ENCODE measurements at regions not wholly inside any gene's neighbourhood (a gene's known extent, or its start where the extent isn't known, plus 50 kb on each side); places are given as distances from the start of the nearest gene placed in this dataset.

DNA sequence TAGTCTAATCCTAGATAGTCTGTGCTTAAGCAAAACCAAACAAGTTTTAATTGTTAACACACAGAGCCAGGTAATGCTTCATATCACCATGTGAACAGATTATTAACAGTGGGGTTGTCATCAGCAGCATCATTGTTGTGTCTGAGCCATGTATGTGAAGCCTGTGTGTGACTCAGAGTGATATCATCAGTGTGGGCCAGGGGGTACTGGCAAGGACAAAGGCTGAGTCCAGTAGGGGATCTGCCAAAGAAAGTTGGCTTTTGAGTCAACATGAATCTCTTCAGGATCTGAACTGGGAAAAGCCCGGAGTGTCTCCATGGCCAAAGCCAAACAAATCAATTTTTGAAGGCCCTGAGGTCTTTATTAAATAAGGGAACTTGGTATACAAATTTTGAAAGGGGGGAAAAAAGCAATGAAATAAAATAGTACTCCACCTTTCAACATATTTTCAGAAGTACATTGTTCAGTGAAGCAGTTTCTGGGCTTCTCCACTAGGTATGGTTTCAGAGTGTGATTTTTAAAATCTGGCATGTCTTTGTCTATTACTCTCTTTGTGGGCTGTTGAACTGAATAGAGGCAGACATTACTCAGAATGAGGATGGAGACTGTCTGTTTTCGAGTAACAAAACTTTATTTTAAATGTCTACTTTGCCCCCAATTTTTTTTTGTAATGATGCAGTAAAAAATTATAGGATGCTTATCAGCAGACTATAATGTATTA lies 444.2 kb upstream of the JAG1 start:
- TF ChIP-seq CREM (CRISPR knock-in tag; IDR thresholded peaks at IDR 0.05): no peak
- TF ChIP-seq, protein P1, sequence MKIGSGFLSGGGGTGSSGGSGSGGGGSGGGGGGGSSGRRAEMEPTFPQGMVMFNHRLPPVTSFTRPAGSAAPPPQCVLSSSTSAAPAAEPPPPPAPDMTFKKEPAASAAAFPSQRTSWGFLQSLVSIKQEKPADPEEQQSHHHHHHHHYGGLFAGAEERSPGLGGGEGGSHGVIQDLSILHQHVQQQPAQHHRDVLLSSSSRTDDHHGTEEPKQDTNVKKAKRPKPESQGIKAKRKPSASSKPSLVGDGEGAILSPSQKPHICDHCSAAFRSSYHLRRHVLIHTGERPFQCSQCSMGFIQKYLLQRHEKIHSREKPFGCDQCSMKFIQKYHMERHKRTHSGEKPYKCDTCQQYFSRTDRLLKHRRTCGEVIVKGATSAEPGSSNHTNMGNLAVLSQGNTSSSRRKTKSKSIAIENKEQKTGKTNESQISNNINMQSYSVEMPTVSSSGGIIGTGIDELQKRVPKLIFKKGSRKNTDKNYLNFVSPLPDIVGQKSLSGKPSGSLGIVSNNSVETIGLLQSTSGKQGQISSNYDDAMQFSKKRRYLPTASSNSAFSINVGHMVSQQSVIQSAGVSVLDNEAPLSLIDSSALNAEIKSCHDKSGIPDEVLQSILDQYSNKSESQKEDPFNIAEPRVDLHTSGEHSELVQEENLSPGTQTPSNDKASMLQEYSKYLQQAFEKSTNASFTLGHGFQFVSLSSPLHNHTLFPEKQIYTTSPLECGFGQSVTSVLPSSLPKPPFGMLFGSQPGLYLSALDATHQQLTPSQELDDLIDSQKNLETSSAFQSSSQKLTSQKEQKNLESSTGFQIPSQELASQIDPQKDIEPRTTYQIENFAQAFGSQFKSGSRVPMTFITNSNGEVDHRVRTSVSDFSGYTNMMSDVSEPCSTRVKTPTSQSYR (CRISPR knock-in tag; IDR thresholded peaks at IDR 0.05): no peak
- TF ChIP-seq ATF1 (CRISPR knock-in tag; IDR thresholded peaks at IDR 0.05): no peak
- TF ChIP-seq, protein P2, sequence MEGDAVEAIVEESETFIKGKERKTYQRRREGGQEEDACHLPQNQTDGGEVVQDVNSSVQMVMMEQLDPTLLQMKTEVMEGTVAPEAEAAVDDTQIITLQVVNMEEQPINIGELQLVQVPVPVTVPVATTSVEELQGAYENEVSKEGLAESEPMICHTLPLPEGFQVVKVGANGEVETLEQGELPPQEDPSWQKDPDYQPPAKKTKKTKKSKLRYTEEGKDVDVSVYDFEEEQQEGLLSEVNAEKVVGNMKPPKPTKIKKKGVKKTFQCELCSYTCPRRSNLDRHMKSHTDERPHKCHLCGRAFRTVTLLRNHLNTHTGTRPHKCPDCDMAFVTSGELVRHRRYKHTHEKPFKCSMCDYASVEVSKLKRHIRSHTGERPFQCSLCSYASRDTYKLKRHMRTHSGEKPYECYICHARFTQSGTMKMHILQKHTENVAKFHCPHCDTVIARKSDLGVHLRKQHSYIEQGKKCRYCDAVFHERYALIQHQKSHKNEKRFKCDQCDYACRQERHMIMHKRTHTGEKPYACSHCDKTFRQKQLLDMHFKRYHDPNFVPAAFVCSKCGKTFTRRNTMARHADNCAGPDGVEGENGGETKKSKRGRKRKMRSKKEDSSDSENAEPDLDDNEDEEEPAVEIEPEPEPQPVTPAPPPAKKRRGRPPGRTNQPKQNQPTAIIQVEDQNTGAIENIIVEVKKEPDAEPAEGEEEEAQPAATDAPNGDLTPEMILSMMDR (IDR thresholded peaks at IDR 0.05): no peak
- TF ChIP-seq JUN (CRISPR knock-in tag; IDR thresholded peaks at IDR 0.05): no peak
- no peak for TF ChIP-seq TEAD4 (CRISPR knock-in tag; IDR thresholded peaks at IDR 0.05)
- TF ChIP-seq, protein P3, sequence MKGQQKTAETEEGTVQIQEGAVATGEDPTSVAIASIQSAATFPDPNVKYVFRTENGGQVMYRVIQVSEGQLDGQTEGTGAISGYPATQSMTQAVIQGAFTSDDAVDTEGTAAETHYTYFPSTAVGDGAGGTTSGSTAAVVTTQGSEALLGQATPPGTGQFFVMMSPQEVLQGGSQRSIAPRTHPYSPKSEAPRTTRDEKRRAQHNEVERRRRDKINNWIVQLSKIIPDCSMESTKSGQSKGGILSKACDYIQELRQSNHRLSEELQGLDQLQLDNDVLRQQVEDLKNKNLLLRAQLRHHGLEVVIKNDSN (CRISPR knock-in tag; IDR thresholded peaks at IDR 0.05): no peak
- TF ChIP-seq, protein P4, sequence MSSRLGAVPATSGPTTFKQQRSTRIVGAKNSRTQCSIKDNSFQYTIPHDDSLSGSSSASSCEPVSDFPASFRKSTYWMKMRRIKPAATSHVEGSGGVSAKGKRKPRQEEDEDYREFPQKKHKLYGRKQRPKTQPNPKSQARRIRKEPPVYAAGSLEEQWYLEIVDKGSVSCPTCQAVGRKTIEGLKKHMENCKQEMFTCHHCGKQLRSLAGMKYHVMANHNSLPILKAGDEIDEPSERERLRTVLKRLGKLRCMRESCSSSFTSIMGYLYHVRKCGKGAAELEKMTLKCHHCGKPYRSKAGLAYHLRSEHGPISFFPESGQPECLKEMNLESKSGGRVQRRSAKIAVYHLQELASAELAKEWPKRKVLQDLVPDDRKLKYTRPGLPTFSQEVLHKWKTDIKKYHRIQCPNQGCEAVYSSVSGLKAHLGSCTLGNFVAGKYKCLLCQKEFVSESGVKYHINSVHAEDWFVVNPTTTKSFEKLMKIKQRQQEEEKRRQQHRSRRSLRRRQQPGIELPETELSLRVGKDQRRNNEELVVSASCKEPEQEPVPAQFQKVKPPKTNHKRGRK (CRISPR knock-in tag; IDR thresholded peaks at IDR 0.05; ENCODE audit: borderline replicate concordance): no peak
- TF ChIP-seq, protein P5, sequence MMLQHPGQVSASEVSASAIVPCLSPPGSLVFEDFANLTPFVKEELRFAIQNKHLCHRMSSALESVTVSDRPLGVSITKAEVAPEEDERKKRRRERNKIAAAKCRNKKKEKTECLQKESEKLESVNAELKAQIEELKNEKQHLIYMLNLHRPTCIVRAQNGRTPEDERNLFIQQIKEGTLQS (CRISPR knock-in tag; conservative IDR thresholded peaks at IDR 0.05): no peak
- no peak for TF ChIP-seq ZNF138 (CRISPR knock-in tag; conservative IDR thresholded peaks at IDR 0.05)
- TF ChIP-seq, protein P6, sequence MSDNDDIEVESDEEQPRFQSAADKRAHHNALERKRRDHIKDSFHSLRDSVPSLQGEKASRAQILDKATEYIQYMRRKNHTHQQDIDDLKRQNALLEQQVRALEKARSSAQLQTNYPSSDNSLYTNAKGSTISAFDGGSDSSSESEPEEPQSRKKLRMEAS (CRISPR knock-in tag; IDR thresholded peaks at IDR 0.05): no peak
- no peak for TF ChIP-seq SP1 (CRISPR knock-in tag; conservative IDR thresholded peaks at IDR 0.05)
- TF ChIP-seq NR2C2 (CRISPR knock-in tag; IDR thresholded peaks at IDR 0.05): no peak
- no peak for TF ChIP-seq NFE2L1 (CRISPR knock-in tag; IDR thresholded peaks at IDR 0.05)
